ENCODE measurements at regions not wholly inside any gene's neighbourhood (a gene's known extent, or its start where the extent isn't known, plus 50 kb on each side); places are given as distances from the start of the nearest gene placed in this dataset.
"Not testable (repeated sequence)": the region's sequence is repeated elsewhere in the genome, so short reads cannot be mapped to it uniquely, and the experiment has no call there.

DNA sequence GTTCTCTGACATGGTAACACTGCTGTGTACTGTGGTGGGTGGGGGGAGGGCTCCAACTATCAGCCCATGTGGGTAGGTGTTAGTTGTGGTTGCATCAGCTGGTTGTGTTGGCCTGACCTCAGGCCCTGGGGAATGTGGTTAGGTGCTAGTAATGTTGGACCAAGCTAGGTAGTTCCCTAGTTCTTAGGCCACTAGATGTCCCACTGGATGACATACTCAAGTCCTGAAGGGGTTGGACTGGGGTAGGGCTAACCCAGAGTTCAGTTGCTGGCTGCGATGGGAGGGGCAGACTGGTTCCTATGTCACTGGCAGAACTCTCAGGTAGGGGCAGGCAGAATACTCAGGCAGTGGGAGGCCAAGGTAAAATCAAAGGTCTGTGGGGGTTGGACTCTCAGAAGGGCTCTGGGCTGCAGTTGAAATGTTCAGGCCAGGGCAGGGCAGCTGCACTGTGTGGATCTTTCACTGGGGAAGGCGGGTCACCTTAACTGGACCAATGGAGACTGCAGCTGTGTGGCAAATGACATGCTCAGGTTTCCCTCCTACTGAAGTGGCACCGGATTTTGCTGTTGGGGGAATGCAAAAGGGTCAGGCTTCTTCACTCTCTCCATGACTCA, 870.7 kb downstream of the LRRIQ3 start:
- Histone ChIP-seq H3K4me3 (ENCODE audit: low read depth, low read length) (no peak overlapping the region), H3K36me3 (ENCODE audit: control insufficient read depth, insufficient read depth, low read length) (no peaks in the 10 kb centered on the region), H3K27me3 (ENCODE audit: control insufficient read depth, insufficient read depth, low read length) (no peaks in the 10 kb centered on the region)
- ChIA-PET POLR2A (no interaction called here), CTCF (no interaction called here)
- no peak for DNase-seq (ENCODE audit: low read depth)
- TF ChIP-seq, protein P1, sequence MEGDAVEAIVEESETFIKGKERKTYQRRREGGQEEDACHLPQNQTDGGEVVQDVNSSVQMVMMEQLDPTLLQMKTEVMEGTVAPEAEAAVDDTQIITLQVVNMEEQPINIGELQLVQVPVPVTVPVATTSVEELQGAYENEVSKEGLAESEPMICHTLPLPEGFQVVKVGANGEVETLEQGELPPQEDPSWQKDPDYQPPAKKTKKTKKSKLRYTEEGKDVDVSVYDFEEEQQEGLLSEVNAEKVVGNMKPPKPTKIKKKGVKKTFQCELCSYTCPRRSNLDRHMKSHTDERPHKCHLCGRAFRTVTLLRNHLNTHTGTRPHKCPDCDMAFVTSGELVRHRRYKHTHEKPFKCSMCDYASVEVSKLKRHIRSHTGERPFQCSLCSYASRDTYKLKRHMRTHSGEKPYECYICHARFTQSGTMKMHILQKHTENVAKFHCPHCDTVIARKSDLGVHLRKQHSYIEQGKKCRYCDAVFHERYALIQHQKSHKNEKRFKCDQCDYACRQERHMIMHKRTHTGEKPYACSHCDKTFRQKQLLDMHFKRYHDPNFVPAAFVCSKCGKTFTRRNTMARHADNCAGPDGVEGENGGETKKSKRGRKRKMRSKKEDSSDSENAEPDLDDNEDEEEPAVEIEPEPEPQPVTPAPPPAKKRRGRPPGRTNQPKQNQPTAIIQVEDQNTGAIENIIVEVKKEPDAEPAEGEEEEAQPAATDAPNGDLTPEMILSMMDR (IDR thresholded peaks at IDR 0.05; ENCODE audit: insufficient read depth, low read depth, low read length) = no peak

DNA sequence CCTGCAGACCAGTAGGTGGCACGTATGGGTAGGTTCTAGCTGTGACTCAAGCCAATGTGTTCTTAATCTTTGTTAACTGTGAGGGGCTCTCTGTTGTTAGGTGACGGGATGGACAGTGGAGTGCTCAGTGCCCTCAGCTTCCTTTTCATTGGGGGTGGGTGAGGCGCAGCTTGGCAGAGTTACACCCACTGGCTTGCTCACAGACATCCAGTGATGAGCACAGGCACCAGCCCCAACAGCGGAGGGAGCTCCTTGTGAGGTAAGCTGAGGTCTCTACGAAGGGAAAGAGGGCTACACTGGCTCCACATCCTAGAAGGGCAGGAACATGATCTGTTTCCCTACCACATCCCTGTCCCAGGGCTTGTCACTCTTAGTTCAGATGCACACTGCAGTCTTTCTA, 871.3 kb downstream of the LRRIQ3 start:
- Histone ChIP-seq H3K4me3 (ENCODE audit: low read depth, low read length) (no peak overlapping the region), H3K27me3 (ENCODE audit: control insufficient read depth, insufficient read depth, low read length) (no peaks in the 10 kb centered on the region), H3K36me3 (ENCODE audit: control insufficient read depth, insufficient read depth, low read length) (no peaks in the 10 kb centered on the region)
- POLR2A ChIA-PET = no interaction called here
- DNase-seq (ENCODE audit: low read depth) = no peak
- TF ChIP-seq, protein P1 (IDR thresholded peaks at IDR 0.05; ENCODE audit: insufficient read depth, low read depth, low read length) = no peak
- CTCF ChIA-PET = no interaction called here

DNA sequence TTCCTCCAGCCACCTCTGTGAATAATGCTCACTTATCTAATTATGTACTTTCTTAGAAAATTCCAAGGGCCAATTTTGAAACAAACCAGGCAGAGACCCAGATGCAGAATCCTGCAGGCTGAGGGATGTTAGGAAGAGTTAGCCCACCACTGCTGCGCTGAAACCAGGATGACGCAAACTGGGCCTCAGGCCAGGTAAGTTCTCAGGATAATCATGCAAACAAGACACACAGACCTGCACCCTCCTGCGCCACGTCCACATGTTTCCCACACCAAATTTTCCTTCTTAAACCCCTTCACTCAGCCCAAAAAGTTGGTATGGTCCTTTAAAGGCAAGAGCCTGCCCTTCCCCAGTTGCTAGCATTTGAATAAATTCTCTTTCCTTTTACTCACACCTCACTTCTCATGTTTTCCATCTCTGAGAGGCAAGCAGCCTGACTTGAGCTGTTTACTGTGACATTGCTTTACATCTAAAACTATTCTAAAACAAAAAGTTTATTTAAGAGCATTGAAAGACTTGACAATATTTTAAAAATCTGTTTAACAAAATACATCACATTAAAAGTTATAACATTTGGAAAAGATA, 887.1 kb downstream of the LRRIQ3 start:
- CTCF ChIA-PET = no interaction called here
- TF ChIP-seq, protein P1 (IDR thresholded peaks at IDR 0.05; ENCODE audit: insufficient read depth, low read depth, low read length) = no peak

DNA sequence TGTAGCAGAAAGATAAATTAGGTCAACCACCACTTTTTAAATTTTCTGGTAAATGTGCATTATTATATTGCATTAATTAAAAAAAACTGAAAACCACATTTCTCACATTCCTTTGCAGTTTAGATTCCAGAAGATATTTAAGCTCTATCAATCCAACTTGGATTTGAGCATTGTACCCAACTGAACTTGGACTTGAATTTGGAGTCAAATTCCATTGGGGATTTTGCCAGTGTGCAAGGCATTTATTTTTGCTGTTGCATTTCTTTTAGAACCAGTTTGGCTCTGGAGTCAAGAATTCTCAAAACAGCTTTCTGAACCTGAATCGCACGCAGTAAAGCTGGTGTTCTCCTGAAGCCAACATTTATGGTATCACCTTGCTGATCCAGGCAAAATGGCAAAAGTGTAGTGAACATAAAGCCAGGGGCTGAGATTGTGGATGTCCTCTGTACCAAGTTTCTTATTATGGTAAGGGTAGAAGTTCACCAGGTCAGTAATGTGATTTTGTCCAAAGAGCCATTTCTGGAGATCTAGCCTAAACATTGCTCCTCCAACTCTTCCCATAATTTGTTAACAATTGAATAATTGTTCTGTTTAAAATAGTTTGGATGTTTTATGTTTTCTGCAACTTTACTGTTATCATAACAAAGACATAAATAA, 890.9 kb downstream of the LRRIQ3 start:
- CTCF ChIA-PET = interaction anchor here (0.6 kb wide), 1 partner anchor 22 kb away, joined by 4 read pairs; no protein-coding TSS in a partner anchor
- no peaks in the 10 kb centered on the region for H3K36me3 ChIP-seq (ENCODE audit: control insufficient read depth, insufficient read depth, low read length)
- TF ChIP-seq, protein P1 (IDR thresholded peaks at IDR 0.05; ENCODE audit: insufficient read depth, low read depth, low read length) = no peak
- POLR2A ChIA-PET = no interaction called here
- no peaks in the 10 kb centered on the region for H3K27me3 ChIP-seq (ENCODE audit: control insufficient read depth, insufficient read depth, low read length)
- H3K4me3 ChIP-seq (ENCODE audit: low read depth, low read length) = no peak overlapping the region
- no peak for DNase-seq (ENCODE audit: low read depth)

More for the DNA sequence above, 887.1 kb downstream of the LRRIQ3 start:
- Histone ChIP-seq H3K36me3 (ENCODE audit: control insufficient read depth, insufficient read depth, low read length) (no peaks in the 10 kb centered on the region), H3K4me3 (ENCODE audit: low read depth, low read length) (no peak overlapping the region), H3K27me3 (ENCODE audit: control insufficient read depth, insufficient read depth, low read length) (no peaks in the 10 kb centered on the region)
- no peak for DNase-seq (ENCODE audit: low read depth)
- POLR2A ChIA-PET = no interaction called here

DNA sequence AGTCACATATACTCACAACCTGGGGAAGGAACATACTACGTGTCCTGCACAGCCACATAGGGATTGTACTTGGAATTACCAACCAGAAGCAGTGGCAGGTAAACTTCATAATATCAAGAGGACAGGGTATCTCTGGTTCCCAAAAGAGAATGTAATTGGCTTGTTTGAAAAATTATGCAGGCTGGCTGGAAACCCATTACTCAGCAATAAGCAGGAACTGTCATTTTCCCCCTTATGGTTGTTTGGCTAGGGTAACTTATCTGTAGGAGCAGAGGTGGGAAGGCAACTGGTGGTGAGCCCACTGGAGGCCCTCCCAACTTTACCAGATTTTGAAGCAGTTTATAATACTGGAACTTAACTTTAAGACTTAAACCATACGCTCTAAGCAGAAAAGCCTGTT, 924.1 kb downstream of the LRRIQ3 start:
- Histone ChIP-seq H3K4me3 (ENCODE audit: low read depth, low read length) (no peak overlapping the region), H3K27me3 (ENCODE audit: control insufficient read depth, insufficient read depth, low read length) (no peaks in the 10 kb centered on the region), H3K36me3 (ENCODE audit: control insufficient read depth, insufficient read depth, low read length) (no peaks in the 10 kb centered on the region)
- POLR2A ChIA-PET = no interaction called here
- TF ChIP-seq, protein P1 (IDR thresholded peaks at IDR 0.05; ENCODE audit: insufficient read depth, low read depth, low read length) = no peak
- CTCF ChIA-PET = no interaction called here
- DNase-seq (ENCODE audit: low read depth) = no peak

DNA sequence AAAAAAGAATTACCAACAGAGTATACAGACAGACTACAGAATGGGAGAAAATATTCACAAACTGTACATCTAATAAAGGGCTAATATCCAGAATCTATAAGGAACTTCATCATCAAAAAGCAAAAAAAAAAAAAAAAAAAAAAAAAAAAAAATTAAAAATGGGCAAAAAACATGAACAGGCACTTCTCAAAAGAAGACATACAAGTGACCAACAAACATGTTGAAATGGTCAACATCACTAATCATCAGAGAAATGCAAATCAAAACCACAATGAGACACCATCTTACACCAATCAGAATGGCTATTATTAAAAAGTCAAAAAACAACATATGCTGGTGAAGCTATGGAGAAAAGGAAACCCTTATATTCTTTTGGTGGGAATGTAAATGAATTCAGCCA, 952.8 kb downstream of the LRRIQ3 start:
- POLR2A ChIA-PET; DNase-seq (ENCODE audit: low read depth); CTCF ChIA-PET: not testable (repeated sequence)

More for the DNA sequence above, 952.8 kb downstream of the LRRIQ3 start:
- H3K27me3 ChIP-seq (ENCODE audit: control insufficient read depth, insufficient read depth, low read length); H3K36me3 ChIP-seq (ENCODE audit: control insufficient read depth, insufficient read depth, low read length); H3K4me3 ChIP-seq (ENCODE audit: low read depth, low read length): not testable (repeated sequence)

All from BJ (cell line).